ENCODE measurements at regions not wholly inside any gene's neighbourhood (a gene's known extent, or its start where the extent isn't known, plus 50 kb on each side); places are given as distances from the start of the nearest gene placed in this dataset.
"Not testable (repeated sequence)": the region's sequence is repeated elsewhere in the genome, so short reads cannot be mapped to it uniquely, and the experiment has no call there.

DNA sequence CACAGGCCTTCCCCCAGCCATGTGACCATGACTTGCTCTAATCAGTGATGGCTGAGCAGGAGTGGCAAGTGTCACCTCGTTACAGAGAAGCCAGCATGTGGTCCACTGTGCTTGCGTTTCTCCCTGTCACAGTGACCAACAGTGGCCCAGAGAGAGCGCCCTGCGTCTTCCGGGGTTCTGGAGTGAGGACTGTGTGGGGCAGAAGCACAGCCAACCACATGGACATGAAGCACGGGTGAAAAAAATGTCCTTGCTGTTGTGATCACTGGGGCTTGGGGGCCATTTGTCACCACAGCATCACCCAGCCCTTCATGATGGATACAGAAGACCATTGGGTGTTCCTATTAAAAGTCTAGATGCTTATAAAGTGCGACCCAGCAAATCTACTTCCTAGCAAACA, 174.6 kb upstream of the C14orf180 start:
- no peak for DNase-seq

DNA sequence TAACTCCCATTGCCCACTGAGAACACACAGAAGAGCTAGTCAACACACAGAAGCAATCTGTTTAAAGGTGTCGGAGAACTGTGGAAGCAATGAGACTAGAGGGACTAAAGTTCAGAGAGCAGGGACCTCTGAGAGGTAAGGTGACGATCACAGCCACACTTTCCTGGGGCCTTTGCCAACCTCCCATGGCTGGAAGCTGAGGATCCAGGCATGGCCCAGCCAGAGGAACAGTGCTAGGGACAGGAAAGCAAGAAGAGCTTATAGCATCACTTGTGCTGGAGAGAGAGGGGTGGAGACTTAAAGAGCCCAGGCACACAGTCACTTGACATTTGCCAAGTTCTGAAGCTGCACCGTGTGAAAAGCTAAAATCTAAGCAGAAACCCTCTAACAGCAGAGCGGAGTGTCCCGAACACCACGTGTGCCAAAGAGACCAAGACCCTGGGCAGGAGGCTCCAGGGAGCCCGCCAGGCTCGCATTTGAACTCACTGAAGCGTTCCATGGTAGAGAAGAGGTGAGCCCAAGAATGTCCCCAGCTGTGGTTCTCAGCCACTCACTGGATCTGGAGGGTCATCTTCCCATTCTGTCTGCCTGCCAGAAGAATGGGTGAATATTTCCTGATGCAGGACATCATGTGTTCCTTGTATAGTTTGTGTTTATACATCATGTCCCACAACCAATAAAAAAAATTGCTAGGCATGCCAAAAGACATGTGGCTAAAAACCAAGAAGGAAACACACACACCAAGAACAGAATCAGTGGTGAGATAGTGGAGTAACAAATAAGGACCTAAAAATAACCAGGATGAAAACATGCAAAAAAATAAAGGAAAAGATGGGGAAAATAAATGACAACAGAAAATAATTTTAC, 174.0 kb upstream of the C14orf180 start:
- no peak for DNase-seq

DNA sequence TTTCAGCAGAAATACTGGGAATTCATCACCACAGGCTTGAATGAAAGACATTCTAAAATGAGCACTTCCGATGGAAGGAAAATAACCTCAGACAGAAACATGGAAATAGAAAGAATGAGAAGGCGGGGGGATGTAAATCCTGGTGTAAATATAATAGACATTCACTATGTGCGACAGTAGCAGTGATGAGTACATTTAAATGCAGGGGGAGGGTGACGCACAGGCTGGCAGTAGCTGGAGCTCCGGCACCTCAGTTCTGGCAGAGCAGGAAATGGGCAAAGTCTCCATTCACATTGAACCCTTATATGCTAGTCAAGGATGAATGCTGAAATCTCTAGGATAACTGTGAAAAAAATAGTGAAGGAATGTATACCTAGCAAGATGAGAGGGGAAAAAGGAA, 172.7 kb upstream of the C14orf180 start:
- no peak for DNase-seq

DNA sequence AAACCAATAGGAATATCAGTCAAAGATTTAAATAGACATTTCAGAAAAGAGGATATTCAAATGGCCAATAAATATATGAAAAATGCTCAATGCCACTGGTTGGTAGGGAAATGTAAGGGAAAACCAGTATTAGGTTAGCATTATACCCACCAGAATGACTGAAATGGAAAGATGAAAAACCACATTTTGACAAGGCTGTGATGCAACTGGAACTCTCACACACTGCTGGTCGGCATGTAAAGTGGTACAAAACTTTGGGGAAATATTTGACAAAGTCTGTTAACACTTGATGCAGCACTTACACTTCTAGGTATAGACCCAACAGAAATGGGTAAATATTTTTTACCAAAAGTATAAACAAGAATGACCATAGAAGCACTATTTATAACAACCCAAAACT, 163.2 kb upstream of the C14orf180 start:
- DNase-seq, result no peak

DNA sequence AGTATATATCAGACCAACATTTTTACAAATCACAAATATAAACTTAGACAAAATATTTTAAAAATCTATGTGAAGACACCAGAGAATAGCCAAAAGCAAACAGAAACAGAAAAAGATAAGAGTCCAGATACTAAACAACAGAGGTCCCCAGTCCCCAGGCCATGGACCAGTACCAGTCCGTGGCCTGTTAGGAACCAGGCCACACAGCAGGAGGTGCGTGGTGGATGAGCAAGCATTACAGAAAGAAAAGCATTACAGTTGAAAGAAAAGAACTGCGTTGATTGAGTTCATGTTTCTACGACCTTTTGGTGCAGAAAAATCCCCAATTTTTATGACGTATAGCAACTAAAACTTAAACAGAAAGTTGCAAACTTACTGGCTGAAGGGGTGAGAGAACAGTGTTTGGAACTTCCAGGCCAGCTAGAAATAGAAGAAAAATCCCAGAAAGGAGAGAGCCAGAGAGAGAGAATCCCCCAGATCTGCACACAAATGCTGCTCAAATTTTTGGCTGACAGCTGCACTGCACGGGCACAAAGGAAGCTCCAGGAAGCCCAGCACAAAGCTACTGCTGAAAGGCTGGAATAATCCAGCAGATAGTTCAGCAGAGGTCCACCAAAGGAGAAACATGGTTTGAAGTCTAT, 159.6 kb upstream of the C14orf180 start:
- DNase-seq, result no peak

DNA sequence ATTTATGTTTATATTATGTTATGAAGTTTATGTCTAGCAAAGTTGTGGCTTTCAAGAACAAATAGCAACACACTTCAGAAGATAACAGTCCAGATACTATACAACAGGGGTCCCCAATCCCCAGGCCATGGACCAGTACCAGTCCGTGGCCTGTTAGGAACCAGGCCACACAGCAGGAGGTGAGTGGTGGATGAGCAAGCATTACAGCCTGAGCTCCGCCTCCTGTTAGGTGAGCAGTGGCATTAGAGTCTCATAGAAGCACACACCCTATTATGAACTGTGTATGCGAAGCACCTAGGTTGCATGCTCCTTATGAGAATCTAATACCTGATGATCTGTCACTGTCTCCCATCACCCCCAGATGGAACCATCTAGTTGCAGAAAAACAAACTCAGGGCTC, 159.0 kb upstream of the C14orf180 start:
- not testable (repeated sequence) for DNase-seq

DNA sequence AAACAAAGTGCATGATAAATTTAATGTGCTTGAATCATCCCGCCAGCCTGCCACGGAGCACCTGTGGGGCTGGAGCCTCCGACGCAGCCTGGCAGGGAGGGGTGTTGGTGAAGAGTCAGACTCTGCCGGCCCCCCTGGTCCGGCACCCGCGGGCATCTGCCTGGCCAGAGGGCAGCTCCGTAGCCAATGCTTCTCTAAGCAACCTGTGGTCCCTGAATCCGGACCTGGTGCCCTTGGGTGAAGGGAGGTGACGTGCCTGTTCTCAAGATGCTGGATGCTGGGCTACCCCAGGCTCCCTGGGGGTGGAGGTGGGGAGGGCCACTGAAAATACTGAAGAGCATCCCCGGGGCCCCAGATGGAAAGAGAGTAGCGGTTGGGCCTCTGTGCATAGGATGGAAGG, 158.6 kb upstream of the C14orf180 start:
- no peak for DNase-seq

DNA sequence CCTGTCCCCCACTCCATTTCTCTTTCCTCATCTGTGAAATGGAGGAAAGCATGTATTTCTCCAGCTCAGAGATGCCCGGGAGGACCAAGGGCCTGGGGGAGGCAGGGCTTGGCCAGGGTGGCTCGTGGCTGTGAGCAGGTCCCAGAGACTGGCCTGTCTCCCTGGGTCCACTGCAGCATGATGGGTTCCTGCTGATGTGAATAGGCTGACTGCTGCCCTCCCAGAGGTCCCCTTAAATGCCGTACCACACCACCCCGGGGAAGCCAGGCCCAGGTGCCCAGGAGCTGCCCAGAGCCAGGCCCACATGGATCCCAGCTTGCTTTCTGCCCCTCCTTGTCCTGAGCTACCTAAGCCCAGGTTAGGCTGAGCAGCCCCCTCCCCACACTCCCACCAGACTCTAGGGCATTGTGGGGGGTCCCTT, 158.2 kb upstream of the C14orf180 start:
- DNase-seq, result no peak

GRCh38 chr14:104421892-104422828, 157.4 kb upstream of the C14orf180 start:
- DNase-seq, result no peak

DNA sequence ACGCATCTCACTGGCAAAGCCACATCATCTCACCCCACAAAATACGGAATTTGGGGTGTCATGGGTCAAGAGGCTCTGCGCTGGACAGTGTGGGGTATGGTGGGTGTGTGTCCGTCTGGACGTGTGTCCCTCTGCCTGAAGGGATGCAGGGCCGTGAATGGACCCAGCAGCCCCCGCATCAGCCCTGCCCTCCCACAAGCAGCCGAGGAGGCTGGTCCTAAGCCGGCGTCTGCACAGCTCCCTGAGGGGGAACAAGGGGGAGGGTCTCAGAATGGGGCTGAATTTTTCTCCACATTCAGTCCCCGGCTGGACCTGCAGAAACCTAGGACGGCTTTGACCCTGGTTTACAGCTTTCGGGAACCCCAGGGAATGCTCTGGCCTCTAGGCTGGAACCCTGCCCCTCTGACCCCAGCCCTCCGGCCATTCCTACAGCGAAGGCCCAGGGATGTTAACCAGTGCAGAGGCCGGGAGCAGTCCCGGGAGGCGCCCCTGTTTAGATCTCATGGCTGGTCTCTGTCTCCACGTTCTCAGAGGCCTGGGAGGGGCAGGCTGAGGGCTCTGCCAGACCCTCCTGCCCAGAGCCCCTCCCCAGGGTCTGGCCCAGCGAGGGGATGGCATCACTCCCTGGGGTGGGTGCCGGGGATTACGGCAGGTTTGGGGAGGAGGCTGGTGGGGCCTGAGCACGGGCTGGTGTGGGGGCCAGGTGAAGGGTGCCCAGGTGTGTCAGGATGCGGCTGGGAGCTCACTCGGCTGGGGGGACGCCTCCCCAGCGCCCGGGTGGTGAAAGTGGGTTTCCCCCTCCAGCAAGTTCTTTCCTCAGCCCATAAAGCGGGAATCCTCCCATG, 156.5 kb upstream of the C14orf180 start:
- DNase-seq, result no peak

DNA sequence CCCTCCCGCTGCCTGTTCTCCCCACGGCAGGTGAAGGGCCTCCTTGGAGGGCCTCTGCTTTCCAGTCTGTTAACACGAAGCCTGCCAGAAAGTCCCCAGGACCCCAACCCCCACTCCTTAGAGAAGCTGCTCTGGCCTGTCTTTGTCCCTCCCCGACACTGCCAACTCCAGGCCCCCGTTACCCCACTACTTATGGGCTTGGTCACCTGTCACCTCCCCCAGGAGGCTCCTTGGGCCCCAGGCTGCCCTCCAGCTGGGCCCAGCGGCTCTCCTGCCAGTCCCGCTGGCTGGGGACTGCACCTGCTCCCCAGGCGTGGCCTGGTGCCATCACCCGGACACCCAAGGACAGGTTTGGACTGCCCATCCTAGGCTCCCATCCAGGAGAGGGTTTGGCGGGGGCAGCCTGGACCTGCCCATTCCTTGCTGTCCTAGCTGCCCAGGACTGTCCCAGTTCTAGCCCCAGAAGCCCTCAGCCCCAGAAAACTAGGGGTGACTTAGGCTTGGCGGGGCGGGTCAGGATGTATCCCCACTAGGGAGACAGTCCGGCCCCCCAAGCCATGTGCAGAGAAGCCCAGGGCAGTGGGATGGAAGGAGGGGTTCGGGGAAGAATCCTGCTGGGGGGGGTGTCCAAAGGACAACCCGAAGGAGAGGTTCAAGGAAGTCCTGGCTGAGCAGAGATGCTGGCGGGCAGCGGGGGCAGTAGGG, 155.7 kb upstream of the C14orf180 start:
- no peak for DNase-seq

GRCh38 chr14:104424406-104425072, 155.0 kb upstream of the C14orf180 start:
- DNase-seq, result peak; percentile 43

DNA sequence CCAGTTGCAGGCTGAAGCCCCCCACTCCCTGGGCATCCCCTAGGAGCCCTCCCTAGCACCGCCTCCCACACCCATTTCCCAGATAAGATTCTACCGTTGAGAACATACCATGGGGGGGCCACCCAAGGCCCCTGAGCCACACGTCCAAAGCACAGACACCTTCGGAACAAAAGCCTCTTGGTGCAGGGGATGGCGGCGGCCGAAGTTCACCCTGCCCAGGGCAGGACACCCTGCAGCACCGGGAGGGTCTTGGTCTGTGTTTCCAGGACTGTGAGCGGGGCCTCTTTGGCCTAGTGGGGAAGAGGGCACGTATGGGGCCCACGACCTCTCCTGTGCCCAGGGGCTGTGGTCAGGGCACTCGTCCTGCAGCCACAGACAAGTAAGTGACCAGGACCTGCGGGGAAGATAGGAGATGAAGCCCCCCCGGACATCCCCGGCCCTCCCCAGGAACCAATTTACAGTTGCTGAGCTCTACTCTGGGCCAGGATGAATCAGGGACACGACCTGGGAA, 154.3 kb upstream of the C14orf180 start:
- no peak for DNase-seq

DNA sequence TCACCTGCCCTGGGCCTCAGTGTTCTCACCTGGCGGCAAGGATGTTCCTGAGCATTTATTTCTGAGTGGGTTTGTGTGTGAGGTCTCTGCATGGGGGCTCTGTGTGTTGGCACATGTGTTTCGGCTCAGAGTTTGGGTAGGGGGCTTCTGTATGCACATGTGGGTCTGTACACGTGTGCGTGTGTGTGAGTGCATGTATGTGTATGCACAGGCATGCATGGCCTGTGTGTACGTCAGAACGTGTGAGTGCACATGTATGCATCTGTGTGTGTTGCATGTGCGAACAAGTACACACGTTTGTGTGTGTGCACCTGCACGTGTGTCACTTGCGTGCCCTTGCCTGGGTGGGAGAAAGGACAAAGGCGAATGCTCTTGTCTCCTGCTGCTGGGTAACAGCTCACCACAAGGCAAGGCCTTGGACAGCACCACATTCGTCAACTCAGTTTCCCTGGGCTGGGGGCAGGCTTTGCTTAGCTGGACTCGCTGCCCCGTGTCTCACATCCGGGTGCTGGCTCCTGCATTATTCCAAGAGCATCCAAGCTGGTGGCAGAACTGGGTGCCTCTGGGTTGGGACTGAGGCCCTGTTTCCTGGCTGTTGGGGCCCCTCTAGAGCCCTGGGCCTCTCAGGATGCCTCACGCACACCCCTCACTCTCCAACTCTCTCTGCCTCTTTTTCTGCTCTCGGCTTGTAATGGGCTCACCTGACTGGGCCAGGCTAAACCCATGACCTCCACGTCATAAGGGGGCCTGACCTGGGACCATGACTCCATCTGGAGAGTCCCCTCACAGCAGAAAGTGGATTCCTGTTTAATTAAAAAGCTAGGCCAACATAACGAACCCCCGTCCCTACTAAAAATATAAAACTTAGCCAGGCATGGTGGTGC, 153.6 kb upstream of the C14orf180 start:
- DNase-seq, result no peak

DNA sequence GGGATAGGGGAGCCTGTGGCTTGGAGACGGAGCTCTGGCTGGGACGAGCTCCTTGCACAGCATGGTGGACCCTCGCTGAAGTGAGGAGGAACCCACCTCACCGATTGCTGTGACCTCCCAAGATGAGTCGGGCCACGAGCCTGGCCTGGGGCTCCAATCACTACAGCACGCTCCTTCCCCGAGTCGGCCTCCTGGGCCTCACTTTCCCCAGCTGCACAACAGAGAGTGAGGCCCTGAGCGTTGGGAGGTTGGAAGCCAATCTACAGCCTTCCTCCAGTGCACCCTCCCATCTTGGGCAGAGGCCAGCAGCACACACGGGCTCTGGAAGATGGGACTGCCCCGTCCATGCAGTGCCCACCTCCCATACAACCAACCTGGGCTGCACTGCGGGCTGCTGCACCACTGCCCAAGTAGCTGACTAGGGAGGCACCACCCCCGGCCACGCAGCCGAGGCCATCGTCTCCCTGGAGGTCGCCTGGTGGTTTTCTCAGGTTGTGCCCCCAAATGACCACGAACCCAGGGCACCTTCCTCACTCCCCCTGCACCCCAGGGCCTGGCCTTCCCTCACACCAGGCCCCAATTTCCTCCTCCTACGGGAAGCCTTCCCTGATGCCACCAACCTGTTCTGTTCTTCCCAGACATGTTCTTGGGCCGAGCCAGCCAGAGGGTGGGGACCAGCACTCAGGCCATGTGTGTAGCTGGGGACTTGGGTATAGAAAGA, 152.3 kb upstream of the C14orf180 start:
- DNase-seq, result no peak

GRCh38 chr14:104428333-104428851, 151.2 kb upstream of the C14orf180 start:
- no peak for DNase-seq

GRCh38 chr14:104428860-104429259, 150.7 kb upstream of the C14orf180 start:
- DNase-seq, result no peak

- no peak for DNase-seq
Measured at GRCh38 chr14:104429291-104429861, 150.2 kb upstream of the C14orf180 start.
